ENCODE measurements at regions not wholly inside any gene's neighbourhood (a gene's known extent, or its start where the extent isn't known, plus 50 kb on each side); places are given as distances from the start of the nearest gene placed in this dataset.

GRCh38 chr9:105054491-105054890, 126.5 kb upstream of the ABCA1 start:
- peak; percentile 77 for DNase-seq (ENCODE audit: low read depth)
- H3K4me3 ChIP-seq (replicated peaks; ENCODE audit: low read depth, low read length): no peak overlapping the region
- TF ChIP-seq CTCF (IDR thresholded peaks at IDR 0.05; ENCODE audit: low read length, missing control alignments): no peak

GRCh38 chr9:105055917-105056316, 128.0 kb upstream of the ABCA1 start:
- peak; percentile 5 for TF ChIP-seq CTCF (IDR thresholded peaks at IDR 0.05; ENCODE audit: low read length, missing control alignments)
- DNase-seq (ENCODE audit: low read depth): peak; percentile 68
- no peak overlapping the region for H3K4me3 ChIP-seq (replicated peaks; ENCODE audit: low read depth, low read length)

- no peak for DNase-seq (ENCODE audit: low read depth)
- TF ChIP-seq CTCF (IDR thresholded peaks at IDR 0.05; ENCODE audit: low read length, missing control alignments): no peak
- no peak overlapping the region for H3K4me3 ChIP-seq (replicated peaks; ENCODE audit: low read depth, low read length)
These were observed 129.6 kb upstream of the ABCA1 start for GRCh38 chr9:105057551-105057950.

GRCh38 chr9:105059252-105059651, 131.3 kb upstream of the ABCA1 start:
- TF ChIP-seq CTCF (IDR thresholded peaks at IDR 0.05; ENCODE audit: low read length, missing control alignments): no peak
- DNase-seq (ENCODE audit: low read depth): peak; percentile 53

GRCh38 chr9:105062222-105062855, 134.4 kb upstream of the ABCA1 start:
- no peak for DNase-seq (ENCODE audit: low read depth)
- no peak for TF ChIP-seq CTCF (IDR thresholded peaks at IDR 0.05; ENCODE audit: low read length, missing control alignments)
- H3K4me3 ChIP-seq (replicated peaks; ENCODE audit: low read depth, low read length): no peak overlapping the region

More at GRCh38 chr9:105059252-105059651, 131.3 kb upstream of the ABCA1 start:
- no peak overlapping the region for H3K4me3 ChIP-seq (replicated peaks; ENCODE audit: low read depth, low read length)

- no peak for TF ChIP-seq CTCF (IDR thresholded peaks at IDR 0.05; ENCODE audit: low read length, missing control alignments)
- H3K4me3 ChIP-seq (replicated peaks; ENCODE audit: low read depth, low read length): no peak overlapping the region
- DNase-seq (ENCODE audit: low read depth): peak; percentile 98
These were observed 136.5 kb upstream of the ABCA1 start for GRCh38 chr9:105064248-105065097.
